BLaER1 (cell line): ENCODE measurements at regions not wholly inside any gene's neighbourhood (a gene's known extent, or its start where the extent isn't known, plus 50 kb on each side); places are given as distances from the start of the nearest gene placed in this dataset.

Experiments used
- H3K27ac ChIP-seq: shearing (Covaris generic); formaldehyde crosslinking; 2 replicates; pipeline ENCODE4 v1.8.1; 2022
- H3K27me3 ChIP-seq: shearing (Covaris generic); formaldehyde crosslinking; 2 replicates; pipeline ENCODE4 v1.8.1; 2022
- H3K36me3 ChIP-seq: shearing (Covaris generic); formaldehyde crosslinking; 2 replicates; pipeline ENCODE4 v1.8.1; 2022
- H3K4me1 ChIP-seq: shearing (Covaris generic); formaldehyde crosslinking; 2 replicates; pipeline ENCODE4 v1.8.1; 2022
- H3K4me2 ChIP-seq: shearing (Covaris generic); formaldehyde crosslinking; 2 replicates; pipeline ENCODE4 v1.8.1; 2022
- H3K4me3 ChIP-seq: shearing (Covaris generic); formaldehyde crosslinking; 2 replicates; pipeline ENCODE4 v1.8.1; 2022
- H3K9ac ChIP-seq: shearing (Covaris generic); formaldehyde crosslinking; 2 replicates; pipeline ENCODE4 v1.8.1; 2022
- H3K9me3 ChIP-seq: shearing (Covaris generic); formaldehyde crosslinking; 2 replicates; pipeline ENCODE4 v1.8.1; 2022
- H4K20me1 ChIP-seq: shearing (Covaris generic); formaldehyde crosslinking; 2 replicates; pipeline ENCODE4 v1.8.1; 2022
- Cebpa-rat ChIP-seq: shearing (Covaris generic); IDR thresholded peaks from 2 replicates; pipeline ENCODE4 v1.8.1; 2022

DNA sequence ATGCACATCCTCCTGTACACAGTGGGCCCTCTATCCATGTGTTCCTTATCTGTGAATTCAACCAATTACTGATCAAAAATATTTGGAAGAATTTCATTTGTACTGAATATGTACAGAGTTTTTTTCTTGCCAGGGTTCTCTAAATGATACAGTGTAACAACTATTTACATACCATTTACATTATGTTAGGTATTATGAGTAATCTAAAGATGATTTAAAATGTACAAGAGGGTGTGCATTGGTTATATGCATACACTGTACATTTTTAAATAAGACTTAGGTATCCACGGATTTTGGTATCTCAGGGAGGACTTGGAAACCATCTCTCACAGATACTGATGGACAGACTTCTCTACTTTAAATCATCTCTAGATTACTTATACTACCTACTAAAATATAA, 1333.9 kb downstream of the PCDH18 start:
- TF ChIP-seq Cebpa-rat = no peak
- no peak overlapping the region for H3K27ac ChIP-seq
- no peaks in the 10 kb centered on the region for H3K4me1 ChIP-seq
- H3K9ac ChIP-seq = no peak overlapping the region
- H4K20me1 ChIP-seq = no peaks in the 10 kb centered on the region
- no peaks in the 10 kb centered on the region for H3K36me3 ChIP-seq
- no peak overlapping the region for H3K4me2 ChIP-seq
- H3K9me3 ChIP-seq = no peaks in the 10 kb centered on the region
- H3K4me3 ChIP-seq = no peak overlapping the region
- no peaks in the 10 kb centered on the region for H3K27me3 ChIP-seq

DNA sequence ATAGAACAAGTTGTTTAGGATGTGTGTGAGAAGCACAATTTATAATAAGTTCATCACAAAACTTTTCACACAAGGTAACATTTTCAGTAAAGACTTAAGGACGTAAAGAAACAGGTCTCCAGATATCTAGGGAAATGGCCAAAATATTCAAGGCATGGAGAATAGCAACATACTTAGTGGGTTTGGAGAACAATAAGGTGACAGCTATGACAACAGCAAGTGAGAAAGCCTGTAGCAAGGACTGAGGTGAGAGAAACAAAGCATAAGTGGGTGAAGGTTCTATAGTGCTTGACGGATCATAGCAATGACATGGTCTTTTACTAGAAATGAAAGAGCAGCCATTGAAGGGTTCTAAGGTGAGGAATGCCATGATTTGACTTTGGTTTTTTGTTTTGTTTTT, 1337.3 kb downstream of the PCDH18 start:
- Histone ChIP-seq H3K36me3 (no peaks in the 10 kb centered on the region), H3K27me3 (no peaks in the 10 kb centered on the region), H3K9ac (no peak overlapping the region), H3K4me3 (no peak overlapping the region), H3K9me3 (no peaks in the 10 kb centered on the region), H4K20me1 (no peaks in the 10 kb centered on the region), H3K4me2 (no peak overlapping the region), H3K4me1 (no peaks in the 10 kb centered on the region), H3K27ac (no peak overlapping the region)
- no peak for TF ChIP-seq Cebpa-rat

DNA sequence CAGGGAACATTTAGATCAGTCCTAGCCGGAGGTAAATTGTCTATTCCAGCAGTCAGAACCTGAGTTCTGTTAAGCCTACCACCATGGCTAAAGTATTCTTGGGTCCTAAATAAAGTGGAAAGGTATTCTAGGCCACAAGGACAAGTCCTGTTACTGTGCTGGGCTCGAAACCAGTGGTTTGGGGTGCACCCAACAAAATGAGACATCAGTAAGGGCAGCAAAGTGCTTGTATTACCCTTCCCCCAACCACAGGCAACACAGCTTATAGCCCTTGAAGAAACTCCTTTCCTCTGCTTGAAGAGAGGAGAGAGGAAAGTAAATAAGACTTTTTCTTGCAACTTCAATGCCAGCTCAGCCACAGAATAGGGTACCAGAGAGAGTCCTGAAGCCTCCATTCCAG, 1345.6 kb downstream of the PCDH18 start:
- TF ChIP-seq Cebpa-rat = no peak
- no peak overlapping the region for H3K4me3 ChIP-seq

DNA sequence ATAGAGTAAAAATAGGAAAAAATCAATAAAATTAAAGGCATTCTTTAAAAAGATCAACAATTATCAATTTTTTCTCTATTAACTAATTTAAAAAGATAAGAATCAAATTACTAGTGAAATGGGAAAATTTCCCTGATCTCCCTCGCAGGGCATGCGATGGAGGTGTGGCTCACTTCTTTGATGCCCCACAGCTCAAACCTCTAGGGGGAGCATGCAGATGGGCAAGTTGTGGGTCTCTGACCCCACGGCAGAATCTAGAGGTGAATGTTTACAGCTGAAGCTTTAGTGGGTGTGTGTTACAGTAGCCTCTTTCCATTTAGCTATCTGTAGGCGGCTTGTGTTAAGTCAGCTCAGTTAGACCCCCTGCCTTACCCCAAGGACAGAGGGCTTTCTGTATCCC, 1348.8 kb downstream of the PCDH18 start:
- Histone ChIP-seq H3K4me2 (no peak overlapping the region), H3K36me3 (no peaks in the 10 kb centered on the region), H3K4me3 (no peak overlapping the region), H3K9ac (no peak overlapping the region), H3K9me3 (no peaks in the 10 kb centered on the region), H3K27me3 (no peaks in the 10 kb centered on the region), H3K4me1 (no peaks in the 10 kb centered on the region), H4K20me1 (no peaks in the 10 kb centered on the region), H3K27ac (no peak overlapping the region)
- TF ChIP-seq Cebpa-rat = no peak

More for the DNA sequence above, 1345.6 kb downstream of the PCDH18 start:
- Histone ChIP-seq H3K27ac (no peak overlapping the region), H4K20me1 (no peaks in the 10 kb centered on the region), H3K4me2 (no peak overlapping the region), H3K27me3 (no peaks in the 10 kb centered on the region), H3K4me1 (no peaks in the 10 kb centered on the region), H3K9ac (no peak overlapping the region), H3K36me3 (no peaks in the 10 kb centered on the region), H3K9me3 (no peaks in the 10 kb centered on the region)

DNA sequence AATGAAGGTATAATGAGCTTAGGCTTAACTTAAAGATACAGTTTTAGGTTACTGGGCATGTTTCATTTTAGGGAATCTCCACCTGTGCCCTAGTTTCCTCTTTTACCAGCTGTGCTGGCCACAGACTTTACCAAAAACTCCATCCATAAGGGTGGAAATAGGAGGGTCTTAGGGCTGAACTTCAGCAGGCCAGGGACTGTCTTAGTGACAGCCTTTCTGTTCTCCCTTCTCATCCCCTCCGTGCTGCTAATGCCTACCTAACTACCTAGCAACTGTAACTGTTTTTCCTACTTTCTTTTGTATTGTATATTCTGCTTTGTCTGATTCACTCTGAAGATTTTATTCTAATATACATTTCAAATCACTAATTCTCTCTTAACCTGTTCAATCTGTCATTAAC, 1375.3 kb downstream of the PCDH18 start:
- H3K27ac ChIP-seq = no peak overlapping the region

DNA sequence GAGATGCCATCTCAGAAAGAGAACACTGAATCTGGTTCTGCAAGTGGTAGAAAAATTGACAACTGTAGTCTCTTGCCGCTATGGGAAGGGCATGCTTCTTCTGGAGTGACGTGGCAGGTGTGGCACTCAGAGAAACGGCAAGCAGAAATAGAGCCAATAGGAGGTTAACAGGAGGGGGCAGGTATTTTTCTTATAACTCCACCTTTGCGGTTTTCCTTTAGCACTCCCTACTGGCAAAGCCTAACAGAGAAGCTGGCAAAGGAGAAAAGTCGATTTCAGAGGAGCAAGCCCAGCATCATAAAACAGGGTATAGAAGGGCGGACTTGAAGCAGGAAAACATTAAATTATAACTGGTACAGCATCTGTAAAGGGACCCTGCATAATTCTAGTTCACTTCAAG, 1382.2 kb downstream of the PCDH18 start:
- Histone ChIP-seq H3K4me2 (no peak overlapping the region), H3K36me3 (no peaks in the 10 kb centered on the region), H3K9ac (no peak overlapping the region), H3K27me3 (no peaks in the 10 kb centered on the region), H4K20me1 (no peaks in the 10 kb centered on the region), H3K9me3 (peaks cover 16% of the 10 kb centered on the region), H3K27ac (no peak overlapping the region), H3K4me1 (0 out of 2 replicates have a peak, but pooled peaks cover 6% of the 10 kb centered on the region), H3K4me3 (no peak overlapping the region)
- TF ChIP-seq Cebpa-rat = no peak

More for the DNA sequence above, 1375.3 kb downstream of the PCDH18 start:
- Histone ChIP-seq H3K36me3 (no peaks in the 10 kb centered on the region), H3K4me2 (no peak overlapping the region), H3K27me3 (no peaks in the 10 kb centered on the region), H3K4me3 (no peak overlapping the region), H4K20me1 (no peaks in the 10 kb centered on the region), H3K9me3 (peaks cover 5% of the 10 kb centered on the region), H3K4me1 (no peaks in the 10 kb centered on the region), H3K9ac (no peak overlapping the region)
- TF ChIP-seq Cebpa-rat = no peak

DNA sequence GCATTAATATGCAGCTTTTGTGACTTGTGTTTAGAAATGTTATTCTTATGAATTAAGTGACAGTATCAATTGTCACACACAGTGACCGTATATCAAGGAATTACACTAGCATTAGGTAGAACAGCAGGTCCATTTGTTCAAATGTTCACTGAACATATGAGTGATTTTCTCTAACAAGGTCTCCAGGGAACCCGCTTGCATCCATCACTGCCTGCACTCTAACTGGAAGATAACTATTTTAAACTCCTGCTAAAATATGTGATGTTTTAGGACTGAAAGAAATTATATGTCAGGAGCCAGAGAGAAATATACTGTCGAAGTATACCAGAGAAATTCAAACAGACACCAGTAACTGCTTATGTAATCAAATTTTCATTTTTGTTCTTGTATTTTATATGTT, 1395.7 kb downstream of the PCDH18 start:
- Histone ChIP-seq H3K4me1 (peaks cover 5% of the 10 kb centered on the region; the same call in 1 of the 2 replicates), H3K27me3 (no peaks in the 10 kb centered on the region), H3K27ac (no peak overlapping the region), H3K4me3 (no peak overlapping the region), H3K9ac (no peak overlapping the region), H4K20me1 (no peaks in the 10 kb centered on the region), H3K36me3 (no peaks in the 10 kb centered on the region), H3K4me2 (no peak overlapping the region), H3K9me3 (no peaks in the 10 kb centered on the region)
- TF ChIP-seq Cebpa-rat = no peak

DNA sequence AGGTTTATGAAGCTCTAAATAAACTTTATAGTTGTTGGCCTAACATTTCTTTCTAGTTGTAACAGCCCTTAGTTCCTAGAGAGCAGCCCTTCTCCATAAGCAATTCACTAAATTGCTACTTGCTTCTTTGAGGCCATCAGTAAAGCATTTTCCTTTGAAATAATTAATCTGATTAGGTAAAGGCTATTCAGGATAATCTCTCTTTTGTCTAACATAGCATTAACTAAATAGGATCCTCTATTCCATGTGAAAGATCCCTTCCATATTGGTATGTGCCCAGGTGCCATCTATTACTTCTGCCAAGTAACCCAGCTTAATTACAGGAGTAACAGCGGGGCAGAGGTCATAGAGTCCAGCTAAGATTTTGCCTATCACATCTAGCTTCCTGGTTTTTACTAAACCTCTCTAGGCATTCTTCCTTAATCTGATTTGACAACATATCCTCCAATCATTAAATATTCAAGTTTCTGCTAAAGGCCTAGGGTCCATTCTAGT, 1408.0 kb downstream of the PCDH18 start:
- no peaks in the 10 kb centered on the region for H4K20me1 ChIP-seq
- no peaks in the 10 kb centered on the region for H3K36me3 ChIP-seq
- H3K9me3 ChIP-seq = no peaks in the 10 kb centered on the region
- no peak for TF ChIP-seq Cebpa-rat
- no peak overlapping the region for H3K9ac ChIP-seq
- no peak overlapping the region for H3K27ac ChIP-seq
- H3K4me2 ChIP-seq = no peak overlapping the region
- no peaks in the 10 kb centered on the region for H3K27me3 ChIP-seq
- H3K4me3 ChIP-seq = no peak overlapping the region
- no peaks in the 10 kb centered on the region for H3K4me1 ChIP-seq

DNA sequence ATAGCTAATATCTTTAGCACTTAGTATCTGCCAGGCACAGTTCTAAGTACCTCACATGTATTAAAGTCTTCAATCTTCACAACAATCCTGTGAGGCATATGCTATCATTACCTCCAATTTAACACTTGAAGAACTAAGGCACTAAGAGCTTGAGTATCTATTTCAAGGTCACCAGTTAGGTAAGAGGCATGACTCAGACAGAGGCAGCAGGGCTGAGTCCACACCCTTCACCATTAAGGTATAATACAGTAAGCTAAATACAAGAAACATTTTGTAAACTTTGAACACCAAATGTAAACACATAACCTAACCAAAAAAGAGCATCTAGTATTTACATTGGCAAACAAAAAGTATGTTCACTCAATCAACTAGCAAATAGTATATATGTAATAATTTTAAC, 1410.9 kb downstream of the PCDH18 start:
- Histone ChIP-seq H3K36me3 (no peaks in the 10 kb centered on the region), H3K9ac (no peak overlapping the region), H3K4me3 (no peak overlapping the region), H4K20me1 (no peaks in the 10 kb centered on the region), H3K9me3 (no peaks in the 10 kb centered on the region), H3K27ac (no peak overlapping the region), H3K4me1 (peaks cover 13% of the 10 kb centered on the region), H3K4me2 (no peak overlapping the region), H3K27me3 (no peaks in the 10 kb centered on the region)
- no peak for TF ChIP-seq Cebpa-rat

DNA sequence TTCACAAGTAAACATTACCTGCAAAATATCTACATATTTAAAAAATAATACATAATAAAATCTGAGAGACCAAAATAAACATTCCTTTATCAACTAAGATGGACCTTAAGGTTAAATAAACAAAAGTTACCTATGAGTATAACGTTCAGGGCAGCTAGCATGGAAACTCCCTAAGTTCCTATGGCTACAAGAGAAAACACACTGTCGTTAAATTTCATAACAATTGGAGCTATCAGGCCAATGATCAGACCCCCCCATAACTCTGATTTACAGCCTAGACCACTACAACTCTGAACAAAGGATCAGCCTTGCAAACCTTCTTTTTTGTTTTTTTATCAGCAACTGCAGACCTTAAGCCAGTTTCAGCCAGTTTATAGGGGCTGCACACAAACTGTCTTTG, 1418.4 kb downstream of the PCDH18 start:
- no peak for TF ChIP-seq Cebpa-rat
- Histone ChIP-seq H3K4me1 (peaks cover 22% of the 10 kb centered on the region), H3K36me3 (no peaks in the 10 kb centered on the region), H3K27ac (no peak overlapping the region), H3K4me2 (no peak overlapping the region), H3K4me3 (no peak overlapping the region), H3K9me3 (no peaks in the 10 kb centered on the region), H3K9ac (no peak overlapping the region), H4K20me1 (no peaks in the 10 kb centered on the region), H3K27me3 (no peaks in the 10 kb centered on the region)

DNA sequence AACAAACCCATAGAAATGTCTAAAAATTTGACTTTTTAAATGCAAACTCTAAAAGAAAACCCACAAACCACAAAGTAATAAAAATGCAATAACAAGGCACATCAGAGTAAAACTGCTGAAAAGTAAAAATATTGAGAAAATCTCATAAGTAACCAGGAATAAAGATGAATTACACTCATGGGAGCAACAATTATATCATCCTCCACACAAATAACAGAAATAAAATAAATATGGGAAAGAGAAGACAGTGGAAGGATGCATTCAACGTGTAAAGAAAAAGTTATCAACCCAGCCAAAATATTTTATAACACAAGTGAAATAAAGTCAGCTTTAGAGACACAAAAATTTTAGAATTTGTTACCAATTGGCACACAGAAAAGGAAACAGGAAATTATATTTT, 1420.2 kb downstream of the PCDH18 start:
- TF ChIP-seq Cebpa-rat = no peak
- Histone ChIP-seq H4K20me1 (no peaks in the 10 kb centered on the region), H3K36me3 (no peaks in the 10 kb centered on the region), H3K27ac (no peak overlapping the region), H3K9me3 (no peaks in the 10 kb centered on the region), H3K27me3 (no peaks in the 10 kb centered on the region), H3K4me1 (peaks cover 16% of the 10 kb centered on the region), H3K4me2 (peak overlapping the region; percentile 32; the same call in 1 of the 2 replicates), H3K9ac (no peak overlapping the region), H3K4me3 (no peak overlapping the region)
